ENCODE measurements at regions not wholly inside any gene's neighbourhood (a gene's known extent, or its start where the extent isn't known, plus 50 kb on each side); places are given as distances from the start of the nearest gene placed in this dataset.

- H3K36me3 Mint-ChIP-seq (ENCODE audit: low read depth): no peaks in the 10 kb centered on the region
- H3K9me3 Mint-ChIP-seq: no peaks in the 10 kb centered on the region
- H3K4me3 Mint-ChIP-seq: no peak overlapping the region
- H3K27me3 Mint-ChIP-seq (ENCODE audit: low read depth): no peaks in the 10 kb centered on the region
- H3K27ac Mint-ChIP-seq: no peak overlapping the region
- H3K4me1 Mint-ChIP-seq (ENCODE audit: low read depth): no peaks in the 10 kb centered on the region
Measured at GRCh38 chr9:85243977-85244376, 497.8 kb downstream of the AGTPBP1 start.

- H3K4me3 Mint-ChIP-seq: no peak overlapping the region
- no peaks in the 10 kb centered on the region for H3K9me3 Mint-ChIP-seq
- no peaks in the 10 kb centered on the region for H3K4me1 Mint-ChIP-seq (ENCODE audit: low read depth)
- no peak overlapping the region for H3K27ac Mint-ChIP-seq
- H3K27me3 Mint-ChIP-seq (ENCODE audit: low read depth): no peaks in the 10 kb centered on the region
- H3K36me3 Mint-ChIP-seq (ENCODE audit: low read depth): no peaks in the 10 kb centered on the region
Measured at GRCh38 chr9:85237478-85237877, 504.3 kb downstream of the AGTPBP1 start.

- H3K4me3 Mint-ChIP-seq: no peak overlapping the region
- no peaks in the 10 kb centered on the region for H3K36me3 Mint-ChIP-seq (ENCODE audit: low read depth)
Measured at GRCh38 chr9:85230081-85230480, 511.7 kb downstream of the AGTPBP1 start.

GRCh38 chr9:85228111-85228855 is 513.5 kb downstream of the AGTPBP1 start:
- Mint-ChIP-seq H3K27ac (no peak overlapping the region), H3K27me3 (ENCODE audit: low read depth) (no peaks in the 10 kb centered on the region), H3K9me3 (no peaks in the 10 kb centered on the region), H3K4me1 (ENCODE audit: low read depth) (no peaks in the 10 kb centered on the region), H3K36me3 (ENCODE audit: low read depth) (no peaks in the 10 kb centered on the region), H3K4me3 (no peak overlapping the region)

More at GRCh38 chr9:85230081-85230480, 511.7 kb downstream of the AGTPBP1 start:
- Mint-ChIP-seq H3K9me3 (no peaks in the 10 kb centered on the region), H3K27ac (no peak overlapping the region), H3K27me3 (ENCODE audit: low read depth) (no peaks in the 10 kb centered on the region), H3K4me1 (ENCODE audit: low read depth) (no peaks in the 10 kb centered on the region)

GRCh38 chr9:85225180-85225579 is 516.6 kb downstream of the AGTPBP1 start:
- Mint-ChIP-seq H3K27ac (no peak overlapping the region), H3K27me3 (ENCODE audit: low read depth) (no peaks in the 10 kb centered on the region), H3K9me3 (no peaks in the 10 kb centered on the region), H3K4me3 (no peak overlapping the region), H3K4me1 (ENCODE audit: low read depth) (no peaks in the 10 kb centered on the region), H3K36me3 (ENCODE audit: low read depth) (no peaks in the 10 kb centered on the region)

GRCh38 chr9:85224729-85225128 is 517.0 kb downstream of the AGTPBP1 start:
- H3K27ac Mint-ChIP-seq: no peak overlapping the region
- H3K4me1 Mint-ChIP-seq (ENCODE audit: low read depth): no peaks in the 10 kb centered on the region
- no peaks in the 10 kb centered on the region for H3K9me3 Mint-ChIP-seq
- H3K4me3 Mint-ChIP-seq: no peak overlapping the region
- H3K36me3 Mint-ChIP-seq (ENCODE audit: low read depth): no peaks in the 10 kb centered on the region
- H3K27me3 Mint-ChIP-seq (ENCODE audit: low read depth): no peaks in the 10 kb centered on the region

- Mint-ChIP-seq H3K9me3 (no peaks in the 10 kb centered on the region), H3K36me3 (ENCODE audit: low read depth) (no peaks in the 10 kb centered on the region), H3K4me1 (ENCODE audit: low read depth) (no peaks in the 10 kb centered on the region), H3K27me3 (ENCODE audit: low read depth) (no peaks in the 10 kb centered on the region), H3K27ac (no peak overlapping the region), H3K4me3 (no peak overlapping the region)
Measured at GRCh38 chr9:85224301-85224700, 517.5 kb downstream of the AGTPBP1 start.

- Mint-ChIP-seq H3K27ac (no peak overlapping the region), H3K4me3 (no peak overlapping the region), H3K9me3 (no peaks in the 10 kb centered on the region), H3K36me3 (ENCODE audit: low read depth) (no peaks in the 10 kb centered on the region), H3K4me1 (ENCODE audit: low read depth) (no peaks in the 10 kb centered on the region), H3K27me3 (ENCODE audit: low read depth) (no peaks in the 10 kb centered on the region)
Measured at GRCh38 chr9:85223506-85224125, 518.1 kb downstream of the AGTPBP1 start.

- H3K9me3 Mint-ChIP-seq: no peaks in the 10 kb centered on the region
- H3K4me1 Mint-ChIP-seq (ENCODE audit: low read depth): peaks cover 3% of the 10 kb centered on the region
- H3K27ac Mint-ChIP-seq: no peak overlapping the region
- H3K27me3 Mint-ChIP-seq (ENCODE audit: low read depth): peaks cover 3% of the 10 kb centered on the region
- H3K4me3 Mint-ChIP-seq: no peak overlapping the region
- H3K36me3 Mint-ChIP-seq (ENCODE audit: low read depth): no peaks in the 10 kb centered on the region
Measured at GRCh38 chr9:85216601-85217000, 525.2 kb downstream of the AGTPBP1 start.

GRCh38 chr9:85215961-85216360 is 525.8 kb downstream of the AGTPBP1 start:
- Mint-ChIP-seq H3K9me3 (no peaks in the 10 kb centered on the region), H3K27ac (no peak overlapping the region), H3K4me3 (no peak overlapping the region), H3K4me1 (ENCODE audit: low read depth) (peaks cover 3% of the 10 kb centered on the region), H3K36me3 (ENCODE audit: low read depth) (no peaks in the 10 kb centered on the region), H3K27me3 (ENCODE audit: low read depth) (peaks cover 3% of the 10 kb centered on the region)

GRCh38 chr9:85215416-85215815 is 526.3 kb downstream of the AGTPBP1 start:
- H3K36me3 Mint-ChIP-seq (ENCODE audit: low read depth): no peaks in the 10 kb centered on the region
- peaks cover 3% of the 10 kb centered on the region for H3K27me3 Mint-ChIP-seq (ENCODE audit: low read depth)
- no peak overlapping the region for H3K27ac Mint-ChIP-seq
- peaks cover 3% of the 10 kb centered on the region for H3K4me1 Mint-ChIP-seq (ENCODE audit: low read depth)
- no peak overlapping the region for H3K4me3 Mint-ChIP-seq
- H3K9me3 Mint-ChIP-seq: no peaks in the 10 kb centered on the region

- H3K9me3 Mint-ChIP-seq: no peaks in the 10 kb centered on the region
- no peak overlapping the region for H3K27ac Mint-ChIP-seq
- H3K4me3 Mint-ChIP-seq: no peak overlapping the region
- H3K36me3 Mint-ChIP-seq (ENCODE audit: low read depth): no peaks in the 10 kb centered on the region
- peaks cover 3% of the 10 kb centered on the region for H3K27me3 Mint-ChIP-seq (ENCODE audit: low read depth)
- peaks cover 3% of the 10 kb centered on the region for H3K4me1 Mint-ChIP-seq (ENCODE audit: low read depth)
Measured at GRCh38 chr9:85213650-85214607, 527.8 kb downstream of the AGTPBP1 start.

- Mint-ChIP-seq H3K36me3 (ENCODE audit: low read depth) (no peaks in the 10 kb centered on the region), H3K4me1 (ENCODE audit: low read depth) (peaks cover 3% of the 10 kb centered on the region), H3K27me3 (ENCODE audit: low read depth) (peaks cover 3% of the 10 kb centered on the region), H3K9me3 (peaks cover under 1% of the 10 kb centered on the region), H3K4me3 (no peak overlapping the region), H3K27ac (no peak overlapping the region)
Measured at GRCh38 chr9:85212887-85213286, 528.9 kb downstream of the AGTPBP1 start.

- Mint-ChIP-seq H3K27me3 (ENCODE audit: low read depth) (peaks cover 3% of the 10 kb centered on the region), H3K4me3 (no peak overlapping the region), H3K9me3 (peaks cover 4% of the 10 kb centered on the region), H3K27ac (no peak overlapping the region), H3K36me3 (ENCODE audit: low read depth) (no peaks in the 10 kb centered on the region), H3K4me1 (ENCODE audit: low read depth) (peaks cover 3% of the 10 kb centered on the region)
Measured at GRCh38 chr9:85212209-85212608, 529.5 kb downstream of the AGTPBP1 start.

Measured in T-helper 1 cell treated with Interleukin-12 subunit alpha and Interleukin-12 subunit beta and Interleukin-4 antibody, amounts not matched to agents 30 μg/mL and 1 μg/mL, for 36 hours (primary cell).